AG10803 (cell line): ENCODE measurements at regions not wholly inside any gene's neighbourhood (a gene's known extent, or its start where the extent isn't known, plus 50 kb on each side); places are given as distances from the start of the nearest gene placed in this dataset.

Experiments used
- DNase-seq: peaks from one replicate; pipeline ENCODE4 v3.0.0; 2010; ENCODE audit warnings: low read depth
- H3K4me3 ChIP-seq: 2 replicates; pipeline ENCODE4 v1.5.1; 2011; ENCODE audit warnings: mild to moderate bottlenecking, low read length, control low read depth
- CTCF ChIP-seq: conservative IDR thresholded peaks from 2 replicates; pipeline ENCODE4 v1.5.1; 2011; ENCODE audit warnings: mild to moderate bottlenecking, low read length, control low read depth, inconsistent platforms

- no peak for DNase-seq
- TF ChIP-seq CTCF = no peak
- no peak overlapping the region for H3K4me3 ChIP-seq
Observed at GRCh38 chr2:53381271-53381670, 386.3 kb upstream of the CHAC2 start.

GRCh38 chr2:53379547-53379946, 388.1 kb upstream of the CHAC2 start:
- no peak for TF ChIP-seq CTCF

GRCh38 chr2:53378791-53379190, 388.8 kb upstream of the CHAC2 start:
- H3K4me3 ChIP-seq = no peak overlapping the region
- DNase-seq = no peak
- no peak for TF ChIP-seq CTCF

More at GRCh38 chr2:53379547-53379946, 388.1 kb upstream of the CHAC2 start:
- no peak for DNase-seq
- H3K4me3 ChIP-seq = no peak overlapping the region

- no peak for DNase-seq
- H3K4me3 ChIP-seq = no peak overlapping the region
- TF ChIP-seq CTCF = no peak
Observed at GRCh38 chr2:53373126-53373525, 394.5 kb upstream of the CHAC2 start.

GRCh38 chr2:53366543-53366942, 401.1 kb upstream of the CHAC2 start:
- DNase-seq = no peak
- H3K4me3 ChIP-seq = no peak overlapping the region
- no peak for TF ChIP-seq CTCF

- no peak for TF ChIP-seq CTCF
- H3K4me3 ChIP-seq = no peak overlapping the region
- no peak for DNase-seq
Observed at GRCh38 chr2:53362934-53363333, 404.7 kb upstream of the CHAC2 start.

- TF ChIP-seq CTCF = no peak
- no peak for DNase-seq
- H3K4me3 ChIP-seq = no peak overlapping the region
Observed at GRCh38 chr2:53356291-53356905, 411.2 kb upstream of the CHAC2 start.
